Upper lobe of left lung (tissue), 6 donors: ENCODE measurements at regions not wholly inside any gene's neighbourhood (a gene's known extent, or its start where the extent isn't known, plus 50 kb on each side); places are given as distances from the start of the nearest gene placed in this dataset.
"Not testable (repeated sequence)": the region's sequence is repeated elsewhere in the genome, so short reads cannot be mapped to it uniquely, and the experiment has no call there.

Experiments
- ATAC-seq, 2 donors: fragments of 200-7000 bp; cut with Tn5 transposase; one replicate each; pipeline ENCODE4 v1.9.1; 2022; ENCODE audit warnings: mild to moderate bottlenecking in 2 of 2, moderate library complexity in 2 of 2; ENCODE audit not compliant: low FRiP score in 2 of 2
- DNase-seq, 2 donors: peaks; one replicate each; pipeline ENCODE4 v3.0.0-alpha.2; 2019 to 2020
- H3K27ac ChIP-seq, 4 donors: fragments of 200-600 bp; sonication (generic); one replicate each; pipeline ENCODE4 v1.5.1; 2016 to 2019
- H3K27me3 ChIP-seq, 4 donors: fragments of 200-600 bp; sonication (generic); one replicate each; pipeline ENCODE4 v1.5.1; 2017 to 2019
- H3K36me3 ChIP-seq, 4 donors: fragments of 200-600 bp; sonication (generic); one replicate each; pipeline ENCODE4 v1.5.1; 2016 to 2019
- H3K4me1 ChIP-seq, 4 donors: fragments of 200-600 bp; sonication (generic); one replicate each; pipeline ENCODE4 v1.5.1; 2018 to 2019
- H3K4me3 ChIP-seq, 4 donors: fragments of 200-600 bp; sonication (generic); one replicate each; pipeline ENCODE4 v1.5.1; 2017 to 2019; ENCODE audit warnings: mild to moderate bottlenecking in 2 of 4, moderate library complexity in 1 of 4
- H3K9me3 ChIP-seq, 4 donors: fragments of 200-600 bp; sonication (generic); one replicate each; pipeline ENCODE4 v1.5.1; 2018 to 2019
- CTCF ChIP-seq, 6 experiments: fragments of 450-650 bp in 4 of 6; fragments of 200-600 bp in 2 of 6; sonication (generic) in 2 of 6; IDR thresholded peaks; one replicate each; pipeline ENCODE4 v1.5.1; 2016 to 2019; ENCODE audit warnings: antibody characterized with exemption in 6 of 6
- EP300 ChIP-seq, 4 donors: sonication (generic); formaldehyde crosslinking; IDR thresholded peaks; one replicate each; pipeline ENCODE4 v1.5.1; 2017; ENCODE audit warnings: antibody characterized with exemption in 4 of 4, control low read depth in 2 of 4
- POLR2A ChIP-seq, 4 donors: fragments of 450-650 bp; IDR thresholded peaks; one replicate each; pipeline ENCODE4 v1.5.1; 2016 to 2017; ENCODE audit warnings: antibody characterized with exemption in 4 of 4, mild to moderate bottlenecking in 2 of 4
- POLR2AphosphoS5 ChIP-seq, 2 donors: sonication (generic); formaldehyde crosslinking; IDR thresholded peaks; one replicate each; pipeline ENCODE4 v1.5.1; 2017; ENCODE audit warnings: antibody characterized with exemption in 2 of 2
- WGBS, 2 donors: methylation state at CpG; one replicate each; pipeline ENCODE4 v1.1.5; 2017 to 2018; 5-methylcytosine and 5-hydroxymethylcytosine counted together
- donor health status: DM: no; HTN: no; CAD: no; lungs with moderate emphysema.
- donor health status: DM: no; HTN: yes; CAD: no; lungs with severe emphysema.

- H3K4me1 ChIP-seq = no peaks in the 10 kb centered on the region
- H3K9me3 ChIP-seq = no peaks in the 10 kb centered on the region
- no peaks in the 10 kb centered on the region for H3K27me3 ChIP-seq
- H3K27ac ChIP-seq = no peak overlapping the region
- H3K36me3 ChIP-seq = no peaks in the 10 kb centered on the region
- no peak for DNase-seq
- no peak for ATAC-seq
- no peak overlapping the region for H3K4me3 ChIP-seq
- TF ChIP-seq POLR2A (IDR thresholded peaks at IDR 0.05) = no peak
- TF ChIP-seq POLR2AphosphoS5 (IDR thresholded peaks at IDR 0.05) = no peak
- TF ChIP-seq EP300 (IDR thresholded peaks at IDR 0.05) = no peak
- TF ChIP-seq CTCF (IDR thresholded peaks at IDR 0.05) = no peak
- WGBS, 2 donors = 64 to 73% methylated on average over 4 of the region's 4 CpGs
Observed at GRCh38 chr11:22543261-22543660, 82.4 kb downstream of the FANCF start.

DNA sequence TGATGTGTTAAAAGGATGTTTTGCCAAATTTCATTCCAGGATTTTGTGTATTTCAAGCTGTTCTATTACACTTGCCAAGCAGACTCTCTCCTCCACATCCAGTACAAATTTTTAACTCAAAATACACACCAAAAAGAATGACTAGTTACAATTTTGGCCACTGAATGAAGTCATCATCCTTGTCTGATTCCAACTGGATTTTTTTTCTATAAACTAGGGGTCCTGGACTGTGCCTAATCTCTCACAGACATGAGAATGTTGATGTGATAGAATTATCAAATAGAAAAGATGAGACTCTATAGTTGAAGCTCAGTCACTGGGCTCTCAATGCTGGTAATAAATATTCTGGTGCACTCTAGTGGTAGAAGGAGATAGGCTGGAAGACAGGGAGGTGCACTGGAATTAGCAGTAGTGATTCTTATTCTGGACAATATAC is 85.8 kb downstream of the FANCF start:
- TF ChIP-seq POLR2A (IDR thresholded peaks at IDR 0.05) = no peak
- peak in 1 of 6 experiments; percentile 11 for TF ChIP-seq CTCF (IDR thresholded peaks at IDR 0.05)
- H3K4me1 ChIP-seq = no peaks in the 10 kb centered on the region
- DNase-seq = no peak
- no peaks in the 10 kb centered on the region for H3K36me3 ChIP-seq
- H3K9me3 ChIP-seq = no peaks in the 10 kb centered on the region
- no peaks in the 10 kb centered on the region for H3K27me3 ChIP-seq
- ATAC-seq = peak in 1 of 2 donors; percentile 36
- no peak overlapping the region for H3K4me3 ChIP-seq
- H3K27ac ChIP-seq = no peak overlapping the region

DNA sequence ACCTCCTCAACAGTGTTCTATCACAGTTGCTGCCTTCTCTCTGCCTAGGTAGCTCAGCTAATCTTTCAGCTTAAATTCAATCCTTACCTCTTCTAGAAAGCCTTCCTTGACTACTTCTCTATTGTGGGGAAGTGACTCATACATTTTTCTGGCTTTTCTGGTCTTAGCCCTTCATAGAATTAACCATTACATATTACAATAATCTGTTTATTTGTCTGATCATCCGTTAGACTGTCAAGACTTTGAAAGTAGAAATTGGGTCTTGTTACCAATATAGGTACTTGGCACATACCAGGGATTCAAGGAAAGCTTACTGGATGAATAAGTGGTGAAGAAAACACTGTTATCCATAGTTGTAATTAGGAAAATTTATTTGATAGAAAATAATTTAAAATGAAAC is 89.6 kb downstream of the FANCF start:
- no peaks in the 10 kb centered on the region for H3K27me3 ChIP-seq
- ATAC-seq = no peak
- DNase-seq = no peak
- 29 to 70% methylated on average over 1 of the region's 1 CpG for WGBS, 2 donors
- H3K36me3 ChIP-seq = no peaks in the 10 kb centered on the region
- no peaks in the 10 kb centered on the region for H3K4me1 ChIP-seq
- no peak overlapping the region for H3K27ac ChIP-seq
- H3K9me3 ChIP-seq = no peaks in the 10 kb centered on the region
- TF ChIP-seq EP300 (IDR thresholded peaks at IDR 0.05) (no peak), POLR2A (IDR thresholded peaks at IDR 0.05) (no peak), POLR2AphosphoS5 (IDR thresholded peaks at IDR 0.05) (no peak), CTCF (IDR thresholded peaks at IDR 0.05) (no peak)
- no peak overlapping the region for H3K4me3 ChIP-seq

GRCh38 chr11:22528612-22529429 is 96.8 kb downstream of the FANCF start:
- not testable (repeated sequence) for H3K4me3 ChIP-seq, H3K36me3 ChIP-seq, H3K27ac ChIP-seq, H3K9me3 ChIP-seq, ATAC-seq, H3K27me3 ChIP-seq, H3K4me1 ChIP-seq
- WGBS, 2 donors = 68 to 84% methylated on average over 27 to 28 of the region's 28 CpGs
- DNase-seq = peak in 1 of 2 donors; percentile 34

- no peaks in the 10 kb centered on the region for H3K4me1 ChIP-seq
- no peak for TF ChIP-seq EP300 (IDR thresholded peaks at IDR 0.05)
- TF ChIP-seq CTCF (IDR thresholded peaks at IDR 0.05) = no peak
- TF ChIP-seq POLR2A (IDR thresholded peaks at IDR 0.05) = no peak
- no peak for TF ChIP-seq POLR2AphosphoS5 (IDR thresholded peaks at IDR 0.05)
- ATAC-seq (no peak), DNase-seq (no peak)
- H3K27me3 ChIP-seq = no peaks in the 10 kb centered on the region
- H3K36me3 ChIP-seq = no peaks in the 10 kb centered on the region
- H3K4me3 ChIP-seq = no peak overlapping the region
- H3K9me3 ChIP-seq = no peaks in the 10 kb centered on the region
- WGBS, 2 donors = 74 to 75% methylated on average over 2 of the region's 2 CpGs
- no peak overlapping the region for H3K27ac ChIP-seq
Observed at GRCh38 chr11:22522225-22522624, 103.4 kb downstream of the FANCF start.
